GM23338 (cell line): ENCODE measurements at regions not wholly inside any gene's neighbourhood (a gene's known extent, or its start where the extent isn't known, plus 50 kb on each side); places are given as distances from the start of the nearest gene placed in this dataset.

Experiments
- ATAC-seq: fragments of 200-7000 bp; cut with Tn5 transposase; 3 replicates; pipeline ENCODE4 v1.9.1; 2020
- DNase-seq: peaks from one replicate; pipeline ENCODE4 v3.0.0-alpha.2; 2015; ENCODE audit warnings: low spot score
- H2AFZ ChIP-seq: fragments of 200-600 bp; sonication (generic); 2 replicates; pipeline ENCODE4 v1.8.0; 2016; ENCODE audit warnings: antibody characterized with exemption, mild to moderate bottlenecking, moderate library complexity
- H3F3A ChIP-seq: fragments of 200-600 bp; sonication (generic); replicated peaks from 2 replicates; pipeline ENCODE4 v1.8.0; 2017; ENCODE audit warnings: antibody characterized with exemption, mixed run types, low read depth
- H3K27ac ChIP-seq: fragments of 200-600 bp; sonication (generic); 2 replicates; pipeline ENCODE4 v1.6.1; 2016; ENCODE audit warnings: low read depth
- H3K27me3 ChIP-seq: fragments of 200-600 bp; sonication (generic); 2 replicates; pipeline ENCODE4 v1.8.0; 2016; ENCODE audit warnings: mild to moderate bottlenecking, mixed run types, moderate library complexity; ENCODE audit not compliant: insufficient read depth
- H3K36me3 ChIP-seq: fragments of 200-600 bp; sonication (generic); 2 replicates; pipeline ENCODE4 v1.8.0; 2016; ENCODE audit warnings: mild to moderate bottlenecking; ENCODE audit not compliant: insufficient read depth
- H3K4me1 ChIP-seq: fragments of 200-600 bp; sonication (generic); 2 replicates; pipeline ENCODE4 v1.8.0; 2016; ENCODE audit warnings: mild to moderate bottlenecking, moderate library complexity; ENCODE audit not compliant: insufficient read depth
- H3K4me2 ChIP-seq: fragments of 200-600 bp; sonication (generic); 2 replicates; pipeline ENCODE4 v1.7.1; 2017; ENCODE audit warnings: mixed run types
- H3K4me3 ChIP-seq: fragments of 200-600 bp; sonication (generic); 2 replicates; pipeline ENCODE4 v1.6.1; 2016; ENCODE audit warnings: mixed run types
- H3K79me2 ChIP-seq: fragments of 200-600 bp; sonication (generic); replicated peaks from 2 replicates; pipeline ENCODE4 v1.8.0; 2017; ENCODE audit warnings: mild to moderate bottlenecking; ENCODE audit not compliant: insufficient read depth
- H3K9me2 ChIP-seq: fragments of 200-600 bp; sonication (generic); 2 replicates; pipeline ENCODE4 v1.8.0; 2017; ENCODE audit not compliant: insufficient read depth
- H4K20me1 ChIP-seq: fragments of 200-600 bp; sonication (generic); replicated peaks from 2 replicates; pipeline ENCODE4 v1.8.0; 2017; ENCODE audit warnings: mild to moderate bottlenecking; ENCODE audit not compliant: insufficient read depth
- H3K27ac Mint-ChIP-seq: 2 replicates; pipeline ENCODE4 v1.8.0; 2020; ENCODE audit warnings: inconsistent platforms, mild to moderate bottlenecking, moderate library complexity, mixed read lengths
- H3K27me3 Mint-ChIP-seq: 3 replicates; pipeline ENCODE4 v1.8.0; 2022; ENCODE audit warnings: low read depth, mild to moderate bottlenecking, moderate library complexity, mixed read lengths, inconsistent platforms; ENCODE audit not compliant: insufficient read depth, poor library complexity
- H3K36me3 Mint-ChIP-seq: 3 replicates; pipeline ENCODE4 v1.8.0; 2021; ENCODE audit warnings: low read depth, mild to moderate bottlenecking, inconsistent platforms, moderate library complexity, mixed read lengths
- H3K4me1 Mint-ChIP-seq: 3 replicates; pipeline ENCODE4 v1.8.0; 2020; ENCODE audit warnings: mild to moderate bottlenecking, inconsistent platforms, mixed read lengths
- H3K4me3 Mint-ChIP-seq: 3 replicates; pipeline ENCODE4 v1.8.0; 2021; ENCODE audit warnings: moderate library complexity, mild to moderate bottlenecking, inconsistent platforms, mixed read lengths
- H3K9me3 Mint-ChIP-seq: 3 replicates; pipeline ENCODE4 v1.8.0; 2020; ENCODE audit warnings: moderate library complexity, mild to moderate bottlenecking, inconsistent platforms, mixed read lengths
- CREB1 ChIP-seq: fragments of 250-450 bp; sonication (Bioruptor Pico); IDR thresholded peaks from 2 replicates; pipeline ENCODE4 v1.5.0; 2020; ENCODE audit warnings: low read depth, mild to moderate bottlenecking, moderate library complexity
- CTCF ChIP-seq, 2 experiments: fragments of 200-600 bp in 1 of 2; sonication (generic) in 1 of 2; conservative IDR thresholded peaks; 2 replicates each; pipeline versions ENCODE4 v1.5.1 to v1.6.1; 2016 to 2017; ENCODE audit warnings: antibody characterized with exemption in 2 of 2, low read depth in 2 of 2, mild to moderate bottlenecking in 2 of 2, moderate library complexity in 1 of 2
- ETS1 ChIP-seq: IDR thresholded peaks from 2 replicates; pipeline ENCODE4 v1.6.1; 2016; ENCODE audit warnings: antibody characterized with exemption
- EZH2 ChIP-seq: fragments of 200-600 bp; sonication (generic); IDR thresholded peaks from one replicate; pipeline ENCODE4 v1.8.0; 2017; ENCODE audit warnings: antibody characterized with exemption, mild to moderate bottlenecking, low read depth; ENCODE audit not compliant: unreplicated experiment
- EZH2phosphoT487 ChIP-seq: fragments of 200-600 bp; sonication (generic); IDR thresholded peaks from one replicate; pipeline ENCODE4 v1.8.1; 2018; ENCODE audit warnings: antibody characterized with exemption; ENCODE audit not compliant: unreplicated experiment
- JUNB ChIP-seq: IDR thresholded peaks from one replicate; pipeline ENCODE4 v1.6.1; 2016; ENCODE audit warnings: antibody characterized with exemption; ENCODE audit not compliant: unreplicated experiment
- NANOG ChIP-seq: IDR thresholded peaks from 2 replicates; pipeline ENCODE4 v1.6.1; 2016; ENCODE audit warnings: antibody characterized with exemption, borderline replicate concordance
- POLR2AphosphoS5 ChIP-seq: IDR thresholded peaks from 2 replicates; pipeline ENCODE4 v1.6.1; 2016; ENCODE audit warnings: antibody characterized with exemption, low read depth
- REST ChIP-seq: IDR thresholded peaks from one replicate; pipeline ENCODE4 v1.6.1; 2018; ENCODE audit warnings: antibody characterized with exemption; ENCODE audit not compliant: unreplicated experiment
- STAT1 ChIP-seq: IDR thresholded peaks from one replicate; pipeline ENCODE4 v1.6.1; 2016; ENCODE audit warnings: antibody characterized with exemption; ENCODE audit not compliant: unreplicated experiment
- ZNF114 ChIP-seq: fragments of 250-450 bp; sonication (Bioruptor Pico); IDR thresholded peaks from 2 replicates; pipeline ENCODE4 v1.5.0; 2020; ENCODE audit warnings: mild to moderate bottlenecking, moderate library complexity
- ZNF331 ChIP-seq: fragments of 250-450 bp; sonication (Bioruptor Pico); IDR thresholded peaks from 2 replicates; pipeline ENCODE4 v1.5.0; 2020; ENCODE audit warnings: low read depth, mild to moderate bottlenecking, moderate library complexity
- ZNF462 ChIP-seq: fragments of 250-450 bp; sonication (Bioruptor Pico); IDR thresholded peaks from 2 replicates; pipeline ENCODE4 v1.5.0; 2020; ENCODE audit warnings: mild to moderate bottlenecking, moderate library complexity

GRCh38 chr2:35496022-35496421, 859.6 kb upstream of the CRIM1 start:
- Mint-ChIP-seq H3K9me3 (peaks cover 6% of the 10 kb centered on the region; the same call in 1 of the 3 replicates), H3K27me3 (peaks cover 5% of the 10 kb centered on the region), H3K4me3 (no peak overlapping the region), H3K4me1 (peaks cover 9% of the 10 kb centered on the region; the same call in 2 of the 3 replicates), H3K27ac (no peak overlapping the region), H3K36me3 (0 out of 3 replicates have a peak, but pooled peaks cover 6% of the 10 kb centered on the region)
- Histone ChIP-seq H3F3A (no peaks in the 10 kb centered on the region), H3K36me3 (no peaks in the 10 kb centered on the region), H3K79me2 (no peaks in the 10 kb centered on the region), H4K20me1 (no peaks in the 10 kb centered on the region), H3K4me3 (no peak overlapping the region), H3K27ac (no peak overlapping the region), H3K4me2 (no peak overlapping the region), H3K4me1 (peaks cover 8% of the 10 kb centered on the region; the same call in 1 of the 2 replicates), H3K9me2 (no peaks in the 10 kb centered on the region), H3K27me3 (no peaks in the 10 kb centered on the region), H2AFZ (no peak overlapping the region)
- TF ChIP-seq EZH2 (no peak), JUNB (no peak), EZH2phosphoT487 (no peak), ZNF331 (no peak), STAT1 (no peak), CTCF (conservative IDR thresholded peaks at IDR 0.05; ENCODE audit: low read depth in 2 of 2) (no peak), NANOG (no peak), ZNF462 (CRISPR knock-in tag) (no peak), POLR2AphosphoS5 (no peak), CREB1 (CRISPR knock-in tag) (no peak), ZNF114 (no peak), ETS1 (no peak), REST (no peak)
- ATAC-seq (no peak), DNase-seq (no peak)
